ENCODE measurements at regions not wholly inside any gene's neighbourhood (a gene's known extent, or its start where the extent isn't known, plus 50 kb on each side); places are given as distances from the start of the nearest gene placed in this dataset.
A peak's percentile ranks its signal among the peaks of the same experiment; 100 is the strongest.

GRCh38 chr11:112773264-112773663, 188.0 kb upstream of the NCAM1 start:
- DNase-seq (ENCODE audit: low spot score in 2 of 2): no peak
- no peak for TF ChIP-seq POLR2A (IDR thresholded peaks at IDR 0.05)
- TF ChIP-seq, protein P1, sequence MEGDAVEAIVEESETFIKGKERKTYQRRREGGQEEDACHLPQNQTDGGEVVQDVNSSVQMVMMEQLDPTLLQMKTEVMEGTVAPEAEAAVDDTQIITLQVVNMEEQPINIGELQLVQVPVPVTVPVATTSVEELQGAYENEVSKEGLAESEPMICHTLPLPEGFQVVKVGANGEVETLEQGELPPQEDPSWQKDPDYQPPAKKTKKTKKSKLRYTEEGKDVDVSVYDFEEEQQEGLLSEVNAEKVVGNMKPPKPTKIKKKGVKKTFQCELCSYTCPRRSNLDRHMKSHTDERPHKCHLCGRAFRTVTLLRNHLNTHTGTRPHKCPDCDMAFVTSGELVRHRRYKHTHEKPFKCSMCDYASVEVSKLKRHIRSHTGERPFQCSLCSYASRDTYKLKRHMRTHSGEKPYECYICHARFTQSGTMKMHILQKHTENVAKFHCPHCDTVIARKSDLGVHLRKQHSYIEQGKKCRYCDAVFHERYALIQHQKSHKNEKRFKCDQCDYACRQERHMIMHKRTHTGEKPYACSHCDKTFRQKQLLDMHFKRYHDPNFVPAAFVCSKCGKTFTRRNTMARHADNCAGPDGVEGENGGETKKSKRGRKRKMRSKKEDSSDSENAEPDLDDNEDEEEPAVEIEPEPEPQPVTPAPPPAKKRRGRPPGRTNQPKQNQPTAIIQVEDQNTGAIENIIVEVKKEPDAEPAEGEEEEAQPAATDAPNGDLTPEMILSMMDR (IDR thresholded peaks at IDR 0.05): no peak
- intact Hi-C loops (cut with DNase I; ENCODE audit: low total_unique reads): no loop called here
- H3K4me3 ChIP-seq (ENCODE audit: low read depth, poor library complexity, severe bottlenecking): no peak overlapping the region
- 71% methylated on average over 4 of the region's 4 CpGs for WGBS, 2 donors

- H3K4me3 ChIP-seq (ENCODE audit: low read depth, poor library complexity, severe bottlenecking): no peak overlapping the region
- 88 to 93% methylated on average over 5 of the region's 5 CpGs for WGBS, 2 donors
- intact Hi-C loops (cut with DNase I; ENCODE audit: low total_unique reads): no loop called here
- TF ChIP-seq, protein P1 (IDR thresholded peaks at IDR 0.05): no peak
- no peak for TF ChIP-seq POLR2A (IDR thresholded peaks at IDR 0.05)
- no peak for DNase-seq (ENCODE audit: low spot score in 2 of 2)
Measured at GRCh38 chr11:112776834-112777233, 184.4 kb upstream of the NCAM1 start.

- TF ChIP-seq, protein P1 (IDR thresholded peaks at IDR 0.05): no peak
- TF ChIP-seq POLR2A (IDR thresholded peaks at IDR 0.05): no peak
- WGBS, 2 donors: 73 to 74% methylated on average over 12 of the region's 12 CpGs
- DNase-seq (ENCODE audit: low spot score in 2 of 2): no peak
- intact Hi-C loops (cut with DNase I; ENCODE audit: low total_unique reads): no loop called here
- H3K4me3 ChIP-seq (ENCODE audit: low read depth, poor library complexity, severe bottlenecking): no peak overlapping the region
Measured at GRCh38 chr11:112777283-112777751, 183.9 kb upstream of the NCAM1 start.

DNA sequence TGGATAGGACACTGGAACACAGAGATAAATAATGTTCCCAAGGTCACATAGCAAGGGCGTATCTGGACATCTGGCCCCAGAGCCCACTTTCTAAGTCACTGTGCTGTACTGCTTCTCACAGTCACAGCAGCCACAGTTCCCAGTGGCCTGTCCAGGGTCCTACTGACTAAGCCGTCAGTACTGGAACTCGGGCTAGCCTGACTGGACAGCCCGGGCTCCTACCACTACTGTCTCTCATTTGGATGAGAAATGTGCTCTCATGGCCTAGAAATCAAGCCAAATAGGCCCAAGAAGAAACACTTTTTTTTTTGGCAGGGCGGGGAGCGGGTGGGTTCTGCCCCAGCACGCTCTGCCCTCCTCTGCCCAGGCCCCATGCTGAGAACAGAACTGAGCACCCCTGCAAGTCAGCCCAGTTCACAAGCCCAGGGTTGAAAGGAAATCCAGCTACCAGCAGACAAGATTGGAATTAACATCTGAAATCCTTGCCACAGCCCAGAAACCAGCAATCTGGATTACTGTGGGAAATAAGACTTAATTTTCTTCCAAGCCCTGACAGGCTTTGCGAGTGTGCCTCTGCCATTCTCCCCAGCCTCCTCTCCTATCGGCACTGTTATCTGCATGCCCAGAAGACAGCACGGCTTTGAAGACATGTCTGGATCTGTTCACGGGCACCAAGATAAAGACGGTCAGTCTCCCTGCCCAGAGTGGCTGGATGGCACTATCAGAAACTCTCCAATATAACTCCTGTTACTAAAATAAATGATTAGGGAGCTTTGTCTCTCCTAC, 182.9 kb upstream of the NCAM1 start:
- 53 to 54% methylated on average over 12 of the region's 12 CpGs for WGBS, 2 donors

DNA sequence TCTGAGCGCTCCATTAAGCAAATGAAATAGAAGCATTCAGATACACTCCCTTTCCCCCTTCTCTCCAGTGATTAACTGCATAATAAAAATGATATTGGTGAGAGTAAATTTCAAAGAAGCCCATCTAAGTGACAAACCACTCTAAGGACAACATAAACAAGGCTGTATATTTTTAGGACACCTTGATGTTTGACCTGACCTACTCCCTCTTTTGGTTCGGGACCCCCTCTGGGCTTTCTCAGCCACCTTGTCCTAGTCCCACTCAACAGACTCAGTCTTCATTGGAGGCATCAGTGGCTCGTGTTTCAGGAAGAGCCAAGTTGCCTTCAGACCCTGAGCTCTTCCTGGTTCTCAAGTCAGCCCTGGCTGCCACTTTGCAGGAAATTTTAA, 182.3 kb upstream of the NCAM1 start:
- 71 to 74% methylated on average over 3 of the region's 3 CpGs for WGBS, 2 donors

More for the DNA sequence above, 182.9 kb upstream of the NCAM1 start:
- H3K4me3 ChIP-seq (ENCODE audit: low read depth, poor library complexity, severe bottlenecking): no peak overlapping the region
- peak in 1 of 2 donors; percentile 61 for DNase-seq (ENCODE audit: low spot score in 2 of 2)
- intact Hi-C loops (cut with DNase I; ENCODE audit: low total_unique reads): no loop called here
- TF ChIP-seq POLR2A (IDR thresholded peaks at IDR 0.05): no peak
- TF ChIP-seq, protein P1 (IDR thresholded peaks at IDR 0.05): no peak

More for the DNA sequence above, 182.3 kb upstream of the NCAM1 start:
- TF ChIP-seq, protein P1 (IDR thresholded peaks at IDR 0.05): no peak
- no peak for TF ChIP-seq POLR2A (IDR thresholded peaks at IDR 0.05)
- H3K4me3 ChIP-seq (ENCODE audit: low read depth, poor library complexity, severe bottlenecking): no peak overlapping the region
- intact Hi-C loops (cut with DNase I; ENCODE audit: low total_unique reads): no loop called here
- DNase-seq (ENCODE audit: low spot score in 2 of 2): peak in 1 of 2 donors; percentile 20
